ENCODE measurements at regions not wholly inside any gene's neighbourhood (a gene's known extent, or its start where the extent isn't known, plus 50 kb on each side); places are given as distances from the start of the nearest gene placed in this dataset.
A peak's percentile ranks its signal among the peaks of the same experiment; 100 is the strongest.

DNA sequence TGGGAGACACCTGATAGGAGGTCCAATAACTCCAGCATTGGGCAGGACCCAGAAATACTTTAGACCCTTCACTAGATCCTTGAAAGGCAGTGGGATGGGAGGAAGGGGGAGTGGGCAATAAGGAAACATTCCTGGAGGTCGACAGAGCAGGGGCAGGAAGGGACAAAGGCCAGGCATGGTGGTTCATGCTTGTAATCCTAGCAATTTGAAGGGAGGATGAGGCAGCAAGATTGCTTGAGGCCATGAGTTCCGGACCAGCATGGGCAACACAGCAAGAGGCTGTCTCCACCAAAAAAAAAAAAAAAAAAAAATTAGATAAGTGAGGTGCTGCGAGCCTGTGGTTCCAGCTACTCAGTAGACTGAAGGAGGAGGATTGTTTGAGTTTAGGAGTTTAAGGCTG lies 134.9 kb downstream of the JCAD start:
- DNase-seq = no peak

DNA sequence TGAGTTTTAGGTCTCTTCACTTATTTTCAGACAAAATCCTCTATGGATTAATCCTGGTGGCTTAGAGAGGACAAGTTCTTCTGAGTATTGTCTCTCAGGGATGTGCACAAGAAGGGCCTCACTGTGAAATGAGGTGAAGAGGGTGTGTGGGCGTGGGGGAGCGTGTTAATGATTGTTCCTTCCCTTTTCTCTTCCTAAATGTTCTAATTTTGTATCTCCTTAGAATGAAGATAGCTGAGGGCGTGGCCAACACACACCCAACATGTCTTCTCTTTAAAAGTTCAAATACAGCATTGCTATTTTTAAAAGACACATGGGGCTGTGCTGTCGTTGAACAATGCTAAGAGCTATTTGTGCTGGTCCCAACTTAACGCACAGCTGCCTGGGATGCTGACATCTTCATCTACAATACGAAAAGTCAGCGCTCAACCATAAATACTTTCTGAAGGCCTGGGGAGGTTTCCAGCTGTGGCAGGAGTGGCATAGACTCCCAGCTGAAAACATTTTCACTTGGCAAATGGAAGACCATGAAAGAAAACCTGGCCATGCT lies 135.9 kb downstream of the JCAD start:
- no peak for DNase-seq

GRCh38 chr10:29922892-29923291 lies 136.5 kb downstream of the JCAD start:
- no peak for DNase-seq

GRCh38 chr10:29922226-29922625 lies 137.2 kb downstream of the JCAD start:
- DNase-seq = no peak

DNA sequence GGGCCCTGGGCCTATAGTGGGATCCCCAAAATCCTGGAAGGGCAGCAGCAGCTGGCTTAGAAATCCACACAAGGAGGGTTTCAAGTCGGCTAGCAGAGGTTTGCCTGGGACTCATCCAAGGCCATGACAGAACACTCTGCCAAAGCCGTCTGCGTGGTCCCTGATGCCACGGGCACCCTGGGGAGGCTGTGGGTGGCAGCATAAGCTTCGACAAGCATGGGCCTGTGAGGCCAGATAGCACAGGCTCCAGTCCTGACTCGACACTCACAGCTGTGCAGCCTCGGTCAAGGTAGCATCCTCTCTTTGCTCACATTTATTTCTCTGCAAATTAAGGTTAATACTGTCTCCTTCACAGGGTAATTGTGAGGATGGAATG lies 138.3 kb downstream of the JCAD start:
- no peak for DNase-seq

- no peak for DNase-seq
Measured at GRCh38 chr10:29920408-29921070, 138.8 kb downstream of the JCAD start.

- no peak for DNase-seq
Measured at GRCh38 chr10:29918623-29919400, 140.6 kb downstream of the JCAD start.

DNA sequence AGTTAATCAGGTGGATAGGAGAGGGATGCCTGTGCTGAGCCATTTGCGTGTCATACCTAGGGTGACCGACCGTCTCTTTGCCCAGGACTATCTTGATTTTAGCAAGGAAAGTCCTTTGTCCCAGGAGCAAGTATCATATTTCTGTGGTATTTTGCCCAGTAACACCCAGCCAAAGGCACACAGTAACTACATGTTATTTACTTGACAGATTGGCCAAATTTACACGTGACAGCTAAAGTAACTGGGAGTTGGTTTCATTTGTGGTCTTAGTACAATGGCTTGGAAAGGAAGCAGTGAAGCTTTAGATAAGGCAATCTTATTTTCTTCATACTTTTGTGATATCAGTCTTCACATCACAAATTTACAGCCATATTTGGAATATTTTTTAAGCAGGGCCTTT lies 142.1 kb downstream of the JCAD start:
- no peak for DNase-seq

DNA sequence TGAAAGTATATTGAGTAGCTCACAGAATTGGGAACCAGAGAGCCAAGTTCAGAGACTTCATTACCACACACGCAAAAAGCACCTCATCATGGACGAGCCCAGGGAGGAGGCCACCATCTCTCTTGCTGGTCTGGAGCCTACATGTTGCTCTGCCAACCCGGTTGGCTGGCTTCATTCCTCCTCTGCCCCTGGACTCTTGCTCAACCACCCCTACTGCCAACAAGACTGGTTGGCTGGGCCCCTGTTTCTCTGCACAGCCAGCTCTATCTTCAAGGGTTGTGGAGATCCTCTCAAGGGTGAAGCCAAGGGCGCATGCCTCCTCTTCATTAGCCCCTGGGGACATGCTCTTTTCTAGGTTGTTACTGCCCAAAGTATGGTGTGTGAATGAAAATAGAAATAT lies 142.7 kb downstream of the JCAD start:
- DNase-seq = no peak

GRCh38 chr10:29914986-29915785 lies 144.2 kb downstream of the JCAD start:
- DNase-seq = no peak

DNA sequence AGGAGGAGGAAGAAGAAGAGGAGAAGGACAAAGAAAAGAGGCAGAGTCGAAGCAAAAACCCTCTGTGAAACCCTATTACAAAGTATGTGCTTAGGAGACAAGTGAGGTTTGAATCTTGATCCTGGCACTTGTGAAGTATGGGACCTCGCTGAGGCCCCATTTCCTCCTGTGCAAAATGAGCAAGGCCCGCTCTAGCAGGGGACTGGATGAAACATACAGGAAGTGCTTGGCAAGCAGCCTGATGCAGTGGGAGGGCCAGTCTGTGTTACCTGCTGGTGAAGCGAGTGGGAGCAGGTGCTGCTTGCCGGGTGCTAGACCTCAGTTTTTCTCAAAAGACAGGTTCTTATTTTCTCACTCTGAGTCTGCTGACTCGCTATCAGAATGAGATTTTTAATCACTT lies 150.4 kb downstream of the JCAD start:
- peak; percentile 43 for DNase-seq

- DNase-seq = no peak
Measured at GRCh38 chr10:29900865-29901264, 158.5 kb downstream of the JCAD start.

DNA sequence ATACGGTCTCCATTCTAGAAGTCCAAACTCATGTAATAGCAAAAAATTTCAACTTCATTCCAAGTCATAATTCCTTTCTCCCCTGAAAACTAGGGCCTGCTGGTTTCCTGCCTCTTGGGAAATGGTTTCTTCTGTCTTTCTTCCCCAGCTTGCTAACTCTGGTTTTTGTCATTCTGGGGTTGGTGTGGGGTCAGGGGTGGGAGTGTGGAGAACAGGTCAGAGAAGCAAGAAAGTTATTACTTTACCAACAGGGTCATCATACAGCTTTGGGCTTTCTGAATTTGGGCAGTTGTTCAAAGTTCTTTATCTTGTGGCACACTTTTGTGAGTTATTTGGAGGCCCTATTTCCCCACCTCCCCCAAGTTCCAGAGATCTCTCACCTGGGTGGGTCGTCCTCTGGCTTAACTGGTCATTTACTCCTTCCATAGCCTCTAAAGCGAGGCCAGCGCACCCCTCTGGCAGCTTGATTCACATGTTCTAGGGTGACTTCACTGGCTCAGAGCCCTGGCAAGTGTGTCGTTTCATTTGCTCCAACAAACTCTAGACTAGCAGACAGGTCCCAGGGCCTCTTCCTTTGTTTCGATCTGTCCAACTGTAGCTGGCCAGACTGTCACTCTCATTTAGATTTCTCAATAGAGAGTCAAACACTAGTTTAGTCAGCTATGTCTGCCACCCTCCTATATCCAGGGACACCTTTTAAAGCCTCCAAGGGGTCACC lies 161.2 kb downstream of the JCAD start:
- no peak for DNase-seq

DNA sequence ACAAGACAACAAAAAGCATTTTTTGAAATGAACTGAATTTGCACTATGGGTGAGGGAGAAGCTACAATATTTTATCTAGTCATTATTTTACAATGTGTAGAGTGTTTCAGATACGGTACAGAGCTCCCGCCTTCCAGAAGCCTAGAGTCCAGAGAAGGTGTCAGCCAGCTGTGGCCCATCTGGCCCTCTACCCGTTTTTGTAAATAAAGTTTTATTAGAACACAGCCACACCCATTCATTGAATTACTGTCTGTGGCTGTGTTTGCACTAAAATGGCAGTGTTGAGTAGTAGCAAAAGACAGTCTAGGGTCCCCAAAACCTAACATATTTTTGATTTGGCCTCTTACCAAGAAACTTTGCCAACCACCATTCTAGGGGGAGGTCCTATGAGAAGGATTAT lies 162.0 kb downstream of the JCAD start:
- DNase-seq = no peak

DNA sequence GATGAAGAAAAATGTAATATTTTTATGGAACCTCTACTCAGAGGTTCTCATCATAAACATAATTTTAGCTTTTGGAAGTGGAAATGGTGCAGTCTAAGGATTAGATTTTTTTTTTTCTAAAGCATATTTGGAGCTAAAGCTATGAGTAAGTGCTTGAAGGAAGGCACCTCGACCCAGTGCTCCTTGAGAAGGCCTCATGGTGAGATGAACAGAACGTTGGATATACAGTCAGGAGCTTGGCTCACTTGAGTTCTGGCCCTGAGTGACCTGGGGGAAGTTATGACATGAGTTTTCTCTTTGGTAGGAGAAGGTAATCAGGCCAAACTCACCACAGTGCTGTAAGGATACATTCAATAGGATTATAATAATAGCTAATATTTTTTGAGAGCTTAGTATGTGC lies 163.3 kb downstream of the JCAD start:
- DNase-seq = no peak

DNA sequence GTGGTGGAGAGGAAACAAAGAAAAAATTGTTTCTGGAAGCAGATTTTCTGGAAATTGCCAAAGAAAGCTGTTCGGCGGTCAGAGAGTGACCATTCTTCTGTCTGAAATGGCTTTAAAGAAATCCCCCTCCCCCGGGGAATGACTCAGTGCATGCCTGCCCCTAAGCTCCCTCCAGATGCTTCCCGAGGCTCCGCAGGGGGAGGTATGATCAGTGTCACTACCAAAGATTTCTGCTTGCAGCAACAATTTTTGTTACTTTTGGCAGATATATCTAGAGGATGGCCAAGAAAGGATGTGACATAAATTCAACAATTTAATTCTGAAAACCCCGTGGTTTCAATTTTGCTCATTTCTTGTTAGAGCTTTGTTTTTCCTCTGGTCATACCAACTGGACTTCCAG lies 163.9 kb downstream of the JCAD start:
- no peak for DNase-seq

DNA sequence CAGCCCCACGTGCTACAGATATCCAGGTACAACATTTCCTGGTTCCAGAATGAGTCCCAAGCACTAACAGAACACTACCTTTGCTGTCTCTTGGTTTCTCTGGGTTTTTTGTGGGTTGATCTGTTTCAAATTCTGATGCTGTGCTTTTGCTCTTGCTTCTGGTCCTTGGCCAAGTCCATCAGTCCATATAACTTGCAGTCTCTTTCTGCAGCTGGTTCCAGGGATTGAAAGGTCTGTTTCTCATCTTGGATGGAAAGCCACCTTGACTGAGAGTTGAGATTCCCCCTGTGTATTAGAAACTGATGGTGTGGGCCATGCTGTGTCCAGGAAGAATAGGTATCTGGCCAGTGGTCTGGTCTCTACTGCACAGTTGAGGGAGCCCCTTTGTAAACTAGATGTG lies 171.1 kb downstream of the JCAD start:
- no peak for DNase-seq

GRCh38 chr10:29886299-29886698 lies 173.1 kb downstream of the JCAD start:
- no peak for DNase-seq

DNA sequence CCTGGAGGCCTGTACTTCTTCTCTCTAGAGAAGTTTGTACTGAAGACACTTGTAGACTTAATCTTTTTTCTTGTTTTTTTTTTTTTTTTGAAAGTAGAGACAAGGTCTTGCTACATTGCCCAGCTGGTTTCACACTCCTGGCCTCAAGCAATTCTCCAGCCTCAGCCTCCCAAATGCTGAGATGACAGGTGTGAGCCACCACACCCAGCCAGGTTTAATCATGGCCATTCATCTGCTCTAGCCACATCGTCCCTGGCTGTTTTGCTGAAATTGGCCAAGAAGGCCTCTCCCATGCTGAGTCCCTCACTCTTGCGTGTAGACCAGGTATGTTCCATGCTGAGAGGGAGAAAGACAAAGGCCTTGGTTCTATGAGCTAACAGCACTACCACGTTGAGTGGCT lies 176.2 kb downstream of the JCAD start:
- DNase-seq = no peak

- DNase-seq = no peak
Measured at GRCh38 chr10:29882766-29883165, 176.6 kb downstream of the JCAD start.

DNA sequence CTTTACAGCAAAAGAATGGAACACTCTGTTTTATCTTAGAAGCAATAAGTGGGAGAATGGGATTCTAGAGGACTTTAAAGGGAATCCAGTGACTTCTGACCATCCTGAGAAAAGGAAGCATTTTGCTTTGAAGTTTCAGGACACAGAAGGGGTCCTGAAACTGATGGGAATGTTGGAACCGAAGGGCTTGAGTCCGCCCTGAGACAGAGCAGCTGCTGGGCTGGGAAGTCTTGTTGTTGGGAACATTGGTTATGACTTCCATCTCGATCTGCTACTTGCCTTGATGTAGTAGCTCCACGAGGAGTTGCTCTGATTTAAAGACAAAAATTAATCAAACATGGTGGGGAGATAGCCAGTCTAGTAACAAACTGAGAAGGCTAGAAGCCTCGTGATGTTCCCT lies 177.6 kb downstream of the JCAD start:
- DNase-seq = no peak

DNA sequence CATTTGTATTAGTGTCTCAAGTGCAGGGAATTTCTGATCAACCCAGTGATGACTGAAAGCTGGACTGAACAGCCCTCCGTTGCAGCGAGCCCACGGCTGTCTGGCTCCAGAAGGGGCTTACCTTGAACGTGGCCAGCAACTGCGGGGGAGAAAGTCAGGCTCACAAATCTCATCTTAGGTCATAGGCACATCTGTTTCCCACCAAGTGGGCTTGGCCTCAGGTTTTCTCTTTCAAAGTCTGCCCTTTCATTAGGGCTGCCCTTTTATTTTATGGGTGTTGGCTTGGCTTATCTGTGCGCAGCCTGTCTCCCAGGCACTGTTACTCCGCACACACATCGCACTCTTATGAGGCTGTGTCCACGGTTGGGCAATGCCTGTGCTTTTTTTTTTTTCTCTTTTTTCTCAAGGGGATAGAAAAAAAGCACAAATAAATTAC lies 178.0 kb downstream of the JCAD start:
- DNase-seq = no peak

- no peak for DNase-seq
Measured at GRCh38 chr10:29880856-29881255, 178.5 kb downstream of the JCAD start.

Measured in CD4-positive, alpha-beta T cell treated with Interleukin-17A for 4 hours (primary cell).